HEK293 (cell line): ENCODE measurements at regions not wholly inside any gene's neighbourhood (a gene's known extent, or its start where the extent isn't known, plus 50 kb on each side); places are given as distances from the start of the nearest gene placed in this dataset.

Source experiments
- CTCF ChIP-seq: fragments of 450-650 bp; formaldehyde crosslinking; IDR thresholded peaks from 2 replicates; pipeline ENCODE4 v1.5.1; 2016; ENCODE audit warnings: missing biosample characterization, missing genetic modification characterization
- HOXD13 ChIP-seq: sonication (generic); formaldehyde crosslinking; IDR thresholded peaks from 2 replicates; pipeline ENCODE4 v1.8.0; 2022; ENCODE audit warnings: missing genetic modification reagents, borderline replicate concordance
- MEIS1 ChIP-seq: sonication (generic); formaldehyde crosslinking; IDR thresholded peaks from 2 replicates; pipeline ENCODE4 v1.8.1; 2022; ENCODE audit warnings: missing genetic modification reagents, mild to moderate bottlenecking, borderline replicate concordance
- PRDM4 ChIP-seq: fragments of 450-650 bp; formaldehyde crosslinking; IDR thresholded peaks from 2 replicates; pipeline ENCODE4 v1.5.1; 2017; ENCODE audit warnings: missing biosample characterization, missing genetic modification characterization
- REST ChIP-seq: fragments of 450-650 bp; formaldehyde crosslinking; IDR thresholded peaks from 2 replicates; pipeline ENCODE4 v1.5.1; 2016; ENCODE audit warnings: missing biosample characterization, missing genetic modification characterization
- SCRT1 ChIP-seq: fragments of 450-650 bp; formaldehyde crosslinking; IDR thresholded peaks from 2 replicates; pipeline ENCODE4 v1.5.1; 2016; ENCODE audit warnings: missing biosample characterization, missing genetic modification characterization, borderline replicate concordance
- TSHZ1 ChIP-seq: fragments of 450-650 bp; formaldehyde crosslinking; IDR thresholded peaks from 2 replicates; pipeline ENCODE4 v1.5.1; 2016; ENCODE audit warnings: missing biosample characterization, missing genetic modification characterization, borderline replicate concordance
- ZEB2 ChIP-seq: fragments of 450-650 bp; formaldehyde crosslinking; IDR thresholded peaks from 2 replicates; pipeline ENCODE4 v1.5.1; 2016; ENCODE audit warnings: missing biosample characterization, missing genetic modification characterization
- ZNF362 ChIP-seq: fragments of 450-650 bp; formaldehyde crosslinking; IDR thresholded peaks from 2 replicates; pipeline ENCODE4 v1.5.1; 2016; ENCODE audit warnings: missing biosample characterization, missing genetic modification characterization
- ZNF37A ChIP-seq: fragments of 450-650 bp; IDR thresholded peaks from 2 replicates; pipeline ENCODE4 v1.5.1; 2018; ENCODE audit warnings: missing biosample characterization, missing genetic modification characterization
- ZNF600 ChIP-seq: fragments of 450-650 bp; formaldehyde crosslinking; IDR thresholded peaks from 2 replicates; pipeline ENCODE4 v1.5.1; 2016; ENCODE audit warnings: missing biosample characterization, missing genetic modification characterization
- ZNF660 ChIP-seq: fragments of 450-650 bp; IDR thresholded peaks from 2 replicates; pipeline ENCODE4 v1.5.1; 2018; ENCODE audit warnings: missing biosample characterization, mild to moderate bottlenecking, missing genetic modification characterization
- ZNF701 ChIP-seq: fragments of 450-650 bp; formaldehyde crosslinking; IDR thresholded peaks from 2 replicates; pipeline ENCODE4 v1.5.1; 2016; ENCODE audit warnings: missing biosample characterization, missing genetic modification characterization

GRCh38 chr18:68054669-68055068 is 538.1 kb upstream of the DSEL start:
- TF ChIP-seq ZNF660: no peak
- no peak for TF ChIP-seq CTCF
- TF ChIP-seq REST: no peak
- TF ChIP-seq TSHZ1 (tag by site-specific recombination): no peak
- no peak for TF ChIP-seq HOXD13
- TF ChIP-seq PRDM4 (tag by site-specific recombination): no peak
- no peak for TF ChIP-seq ZNF600 (tag by site-specific recombination)
- no peak for TF ChIP-seq SCRT1 (tag by site-specific recombination)
- no peak for TF ChIP-seq MEIS1 (CRISPR knock-in tag)
- no peak for TF ChIP-seq ZNF701 (tag by site-specific recombination)
- no peak for TF ChIP-seq ZEB2 (tag by site-specific recombination)
- no peak for TF ChIP-seq ZNF362
- no peak for TF ChIP-seq ZNF37A (tag by site-specific recombination)
